ENCODE measurements at regions not wholly inside any gene's neighbourhood (a gene's known extent, or its start where the extent isn't known, plus 50 kb on each side); places are given as distances from the start of the nearest gene placed in this dataset.
A peak's percentile ranks its signal among the peaks of the same experiment; 100 is the strongest.

DNA sequence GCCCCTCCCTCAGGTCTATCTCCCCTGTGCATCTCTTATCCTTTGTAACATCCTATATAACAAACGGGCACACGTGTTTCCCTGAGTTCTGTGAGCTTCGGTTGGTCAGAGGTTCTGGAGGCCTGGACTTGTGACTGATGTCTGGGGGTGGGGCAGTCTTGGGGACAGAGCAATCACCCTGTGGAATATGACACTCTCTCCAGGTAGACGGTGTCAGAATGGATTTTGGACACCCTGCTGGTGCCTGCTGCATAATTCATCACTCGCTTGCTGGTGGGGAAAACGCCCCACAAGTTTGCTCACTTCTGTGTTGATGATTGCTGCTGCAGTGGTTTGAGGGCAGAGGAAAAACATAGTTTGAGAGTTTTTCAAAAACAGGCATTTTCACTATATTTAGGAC lies 223.2 kb downstream of the UQCRFS1 start:
- Histone ChIP-seq H2BK15ac (ENCODE audit: low read depth, low read length) (no peak overlapping the region), H3K9me3 (ENCODE audit: control insufficient read depth, low read depth, low read length) (no peaks in the 10 kb centered on the region), H4K5ac (ENCODE audit: insufficient read length, low read depth, low read length) (no peak overlapping the region), H2AK5ac (ENCODE audit: insufficient read length, low read length) (no peak overlapping the region), H3K56ac (ENCODE audit: insufficient read length, low read depth, low read length) (no peak overlapping the region), H3K79me1 (ENCODE audit: insufficient read depth, low read depth, low read length, poor library complexity, severe bottlenecking) (no peaks in the 10 kb centered on the region), H3K27me3 (ENCODE audit: insufficient read depth, low read length) (no peaks in the 10 kb centered on the region), H4K20me1 (ENCODE audit: control insufficient read depth, insufficient read depth, insufficient read length) (no peaks in the 10 kb centered on the region), H2BK5ac (ENCODE audit: insufficient read length, low read length) (no peak overlapping the region), H4K8ac (replicated peaks; ENCODE audit: insufficient read length, low read depth, low read length) (no peak overlapping the region), H2BK120ac (ENCODE audit: low read depth, low read length, poor library complexity, severe bottlenecking) (no peak overlapping the region), H3K18ac (ENCODE audit: insufficient read length, low read depth, low read length) (no peak overlapping the region), H4K91ac (ENCODE audit: insufficient read length, low read depth, low read length) (no peak overlapping the region), H3T11ph (ENCODE audit: low read length) (no peak overlapping the region), H3K27ac (ENCODE audit: insufficient read length, low read depth, low read length) (no peak overlapping the region), H3K9ac (ENCODE audit: extremely low read depth, insufficient read length, low read length) (no peak overlapping the region), H3K23ac (ENCODE audit: insufficient read length, low read depth, low read length) (no peak overlapping the region), H2BK12ac (ENCODE audit: insufficient read length, low read depth, low read length) (no peak overlapping the region), H2BK20ac (ENCODE audit: low read depth, low read length, poor library complexity, severe bottlenecking) (no peak overlapping the region), H3K79me2 (ENCODE audit: insufficient read depth, low read length) (no peaks in the 10 kb centered on the region), H3K4ac (ENCODE audit: low read depth, low read length) (no peak overlapping the region), H3K4me2 (ENCODE audit: insufficient read depth, insufficient read length, low read length) (no peak overlapping the region), H2AFZ (ENCODE audit: low read length) (no peak overlapping the region), H3K23me2 (ENCODE audit: insufficient read length, low read depth, low read length, poor library complexity, severe bottlenecking) (no peaks in the 10 kb centered on the region), H3K4me1 (ENCODE audit: insufficient read depth, low read length) (no peaks in the 10 kb centered on the region), H3K14ac (ENCODE audit: insufficient read depth, low read length) (no peak overlapping the region)
- H3K36me3 Mint-ChIP-seq (ENCODE audit: insufficient read depth in 1 of 3, low read depth in 3 of 3): peaks cover 0 to 20% (median 6%) of the 10 kb centered on the region in 3 experiments; a peak in 6 of 7 replicates
- no CpG with 5 or more reads among the region's 6 CpGs for WGBS (ENCODE audit: extremely low coverage, insufficient read length, low lambda C conversion rate)
- peaks cover 16 to 23% of the 10 kb centered on the region in 2 experiments for H3K9me3 Mint-ChIP-seq
- no peaks in the 10 kb centered on the region; the same call in none of the 2 replicates for H3K27me3 Mint-ChIP-seq (ENCODE audit: low read depth)
- DNase-seq: no peak
- peaks cover 15 to 27% of the 10 kb centered on the region in 2 experiments for H3K4me1 Mint-ChIP-seq
- H3K4me3 Mint-ChIP-seq: peak overlapping the region in 1 of 2 experiments; percentile 54; a peak in 2 of 5 replicates
- peak overlapping the region in 1 of 3 experiments; percentile 36; a peak in 1 of 7 replicates for H3K27ac Mint-ChIP-seq
- TF ChIP-seq, protein P1, sequence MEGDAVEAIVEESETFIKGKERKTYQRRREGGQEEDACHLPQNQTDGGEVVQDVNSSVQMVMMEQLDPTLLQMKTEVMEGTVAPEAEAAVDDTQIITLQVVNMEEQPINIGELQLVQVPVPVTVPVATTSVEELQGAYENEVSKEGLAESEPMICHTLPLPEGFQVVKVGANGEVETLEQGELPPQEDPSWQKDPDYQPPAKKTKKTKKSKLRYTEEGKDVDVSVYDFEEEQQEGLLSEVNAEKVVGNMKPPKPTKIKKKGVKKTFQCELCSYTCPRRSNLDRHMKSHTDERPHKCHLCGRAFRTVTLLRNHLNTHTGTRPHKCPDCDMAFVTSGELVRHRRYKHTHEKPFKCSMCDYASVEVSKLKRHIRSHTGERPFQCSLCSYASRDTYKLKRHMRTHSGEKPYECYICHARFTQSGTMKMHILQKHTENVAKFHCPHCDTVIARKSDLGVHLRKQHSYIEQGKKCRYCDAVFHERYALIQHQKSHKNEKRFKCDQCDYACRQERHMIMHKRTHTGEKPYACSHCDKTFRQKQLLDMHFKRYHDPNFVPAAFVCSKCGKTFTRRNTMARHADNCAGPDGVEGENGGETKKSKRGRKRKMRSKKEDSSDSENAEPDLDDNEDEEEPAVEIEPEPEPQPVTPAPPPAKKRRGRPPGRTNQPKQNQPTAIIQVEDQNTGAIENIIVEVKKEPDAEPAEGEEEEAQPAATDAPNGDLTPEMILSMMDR (conservative IDR thresholded peaks at IDR 0.05): no peak
